Right lobe of liver (tissue), 4 donors: ENCODE measurements at regions not wholly inside any gene's neighbourhood (a gene's known extent, or its start where the extent isn't known, plus 50 kb on each side); places are given as distances from the start of the nearest gene placed in this dataset.

Experiments used
- POLR2A ChIP-seq: fragments of 450-650 bp; IDR thresholded peaks from one replicate; pipeline ENCODE4 v1.6.1; 2017; ENCODE audit warnings: antibody characterized with exemption, mild to moderate bottlenecking
- TF ChIP-seq, protein P1 (sequence below), 4 donors: fragments of 200-600 bp in 3 of 4; fragments of 450-650 bp in 1 of 4; IDR thresholded peaks; one replicate each; pipeline versions ENCODE4 v1.5.1 to v1.8.0; 2016 to 2022; ENCODE audit warnings: antibody characterized with exemption in 4 of 4, mild to moderate bottlenecking in 2 of 4
- donor health status: DM: no; HTN: no; CAD: no.
- donor health status: DM: no; HTN: no; CAD: no.
- donor health status: DM: no; HTN: yes; CAD: no.

DNA sequence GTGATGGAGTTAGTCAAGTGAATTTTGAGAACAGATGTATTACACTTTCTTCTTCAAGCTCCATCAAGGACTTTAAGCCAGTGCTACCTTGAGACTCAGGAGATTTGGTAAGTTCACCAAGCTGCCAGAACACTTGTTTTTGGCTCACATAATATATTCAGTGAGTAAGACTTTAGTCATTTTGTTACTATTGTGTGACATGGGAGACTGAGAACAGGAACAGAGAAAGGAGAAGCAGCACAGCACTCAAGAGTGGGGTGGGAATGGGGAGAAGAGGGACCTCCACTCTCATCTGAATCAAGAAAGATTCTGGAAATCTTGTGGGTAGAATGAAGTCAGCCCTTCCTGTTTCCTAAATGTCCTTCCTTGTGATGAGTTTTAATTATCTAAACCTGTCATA, 87.3 kb upstream of the TET2 start:
- TF ChIP-seq, protein P1, sequence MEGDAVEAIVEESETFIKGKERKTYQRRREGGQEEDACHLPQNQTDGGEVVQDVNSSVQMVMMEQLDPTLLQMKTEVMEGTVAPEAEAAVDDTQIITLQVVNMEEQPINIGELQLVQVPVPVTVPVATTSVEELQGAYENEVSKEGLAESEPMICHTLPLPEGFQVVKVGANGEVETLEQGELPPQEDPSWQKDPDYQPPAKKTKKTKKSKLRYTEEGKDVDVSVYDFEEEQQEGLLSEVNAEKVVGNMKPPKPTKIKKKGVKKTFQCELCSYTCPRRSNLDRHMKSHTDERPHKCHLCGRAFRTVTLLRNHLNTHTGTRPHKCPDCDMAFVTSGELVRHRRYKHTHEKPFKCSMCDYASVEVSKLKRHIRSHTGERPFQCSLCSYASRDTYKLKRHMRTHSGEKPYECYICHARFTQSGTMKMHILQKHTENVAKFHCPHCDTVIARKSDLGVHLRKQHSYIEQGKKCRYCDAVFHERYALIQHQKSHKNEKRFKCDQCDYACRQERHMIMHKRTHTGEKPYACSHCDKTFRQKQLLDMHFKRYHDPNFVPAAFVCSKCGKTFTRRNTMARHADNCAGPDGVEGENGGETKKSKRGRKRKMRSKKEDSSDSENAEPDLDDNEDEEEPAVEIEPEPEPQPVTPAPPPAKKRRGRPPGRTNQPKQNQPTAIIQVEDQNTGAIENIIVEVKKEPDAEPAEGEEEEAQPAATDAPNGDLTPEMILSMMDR (IDR thresholded peaks at IDR 0.05), result no peak
- no peak for TF ChIP-seq POLR2A
